ENCODE measurements at regions not wholly inside any gene's neighbourhood (a gene's known extent, or its start where the extent isn't known, plus 50 kb on each side); places are given as distances from the start of the nearest gene placed in this dataset.

DNA sequence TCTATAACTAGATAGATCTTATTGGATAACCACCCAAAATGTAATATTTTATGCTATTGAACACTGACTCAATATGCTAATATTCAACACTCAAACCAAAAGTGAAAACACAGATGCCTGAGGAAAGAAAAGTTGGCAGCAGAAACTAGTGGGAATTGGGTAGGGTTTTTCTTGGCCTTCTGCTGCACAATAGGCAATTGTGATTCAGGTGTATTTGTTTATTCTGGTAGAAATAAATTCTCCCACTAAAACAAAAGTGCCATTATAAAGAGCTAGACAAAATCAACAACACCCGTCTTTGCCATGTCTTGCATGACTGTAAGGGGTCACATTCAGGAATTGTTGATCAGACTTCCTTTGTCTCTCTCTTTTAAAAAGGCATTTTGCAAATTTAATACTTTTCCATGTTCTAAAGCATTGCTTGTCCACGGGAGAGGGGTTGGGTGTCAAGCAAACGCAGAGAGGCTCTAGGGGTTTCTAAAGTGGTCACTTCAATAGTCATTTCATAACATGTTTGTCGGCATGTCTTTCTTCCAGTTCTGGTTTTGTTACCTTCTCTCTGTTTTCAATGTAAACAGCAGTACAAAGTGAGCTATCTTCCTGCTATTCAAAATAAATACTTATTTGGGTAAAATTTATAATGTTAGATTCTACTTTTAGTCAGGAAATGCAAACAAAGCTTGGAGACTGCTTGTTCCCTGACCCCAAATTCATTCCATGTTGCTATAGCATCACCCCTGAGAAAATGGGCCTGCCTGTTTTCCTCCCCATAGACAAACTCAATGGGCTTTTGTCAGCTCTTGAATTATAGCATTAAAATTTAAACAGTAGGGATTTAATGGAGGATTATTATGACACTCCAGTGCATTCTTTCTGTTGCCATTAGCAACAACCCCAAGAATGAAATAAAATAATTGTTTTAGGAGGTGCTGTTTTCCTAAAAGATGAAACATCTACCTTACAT lies 217.0 kb upstream of the CCN2 start:
- POLR2A ChIA-PET: interaction anchor here (0.6 kb wide), 1 partner anchor 321 kb away, joined by 3 read pairs; no protein-coding TSS in a partner anchor
- H3K36me3 ChIP-seq (ENCODE audit: insufficient read depth, low read length): no peaks in the 10 kb centered on the region
- H2AFZ ChIP-seq (ENCODE audit: low read length): peak overlapping the region; percentile 39
- CTCF ChIA-PET (ENCODE audit: unreplicated experiment): no interaction called here
- no peaks in the 10 kb centered on the region for H3K79me2 ChIP-seq (ENCODE audit: insufficient read depth, low read depth, low read length)
- H3K4me3 ChIP-seq (ENCODE audit: low read depth, low read length, poor library complexity, severe bottlenecking): no peak overlapping the region
- no peak for DNase-seq (ENCODE audit: low spot score)
- H3K4me1 ChIP-seq (ENCODE audit: insufficient read depth, low read length, poor library complexity, severe bottlenecking): no peaks in the 10 kb centered on the region
- no peak for TF ChIP-seq CTCF (conservative IDR thresholded peaks at IDR 0.05; ENCODE audit: low read length)
- TF ChIP-seq EZH2phosphoT487 (IDR thresholded peaks at IDR 0.05; ENCODE audit: borderline replicate concordance, low read depth, low read length): no peak
- no peaks in the 10 kb centered on the region for H3K9me2 ChIP-seq (ENCODE audit: insufficient read depth, low read length)
- intact Hi-C loops (cut with micrococcal nuclease; ENCODE audit: unreplicated experiment): no loop called here
- H3K27ac ChIP-seq (ENCODE audit: low read depth, low read length, poor library complexity, severe bottlenecking): no peak overlapping the region
- no peaks in the 10 kb centered on the region for H3K9me3 ChIP-seq (ENCODE audit: low read length)
- no peaks in the 10 kb centered on the region for H4K20me1 ChIP-seq (ENCODE audit: insufficient read depth, low read length)
- no TSS peak for BruUV-seq (replicated peaks)
- no peak overlapping the region; the same call in 1 of the 2 replicates for H3K4me2 ChIP-seq (ENCODE audit: low read length)

GRCh38 chr6:132166526-132167051 lies 215.4 kb upstream of the CCN2 start:
- Histone ChIP-seq H3K79me2 (ENCODE audit: insufficient read depth, low read depth, low read length) (no peaks in the 10 kb centered on the region), H4K20me1 (ENCODE audit: insufficient read depth, low read length) (no peaks in the 10 kb centered on the region), H3K4me1 (ENCODE audit: insufficient read depth, low read length, poor library complexity, severe bottlenecking) (no peaks in the 10 kb centered on the region), H3K27ac (ENCODE audit: low read depth, low read length, poor library complexity, severe bottlenecking) (no peak overlapping the region), H3K9me3 (ENCODE audit: low read length) (no peaks in the 10 kb centered on the region), H2AFZ (ENCODE audit: low read length) (no peak overlapping the region), H3K4me2 (ENCODE audit: low read length) (no peak overlapping the region), H3K4me3 (ENCODE audit: low read depth, low read length, poor library complexity, severe bottlenecking) (no peak overlapping the region), H3K9me2 (ENCODE audit: insufficient read depth, low read length) (no peaks in the 10 kb centered on the region), H3K36me3 (ENCODE audit: insufficient read depth, low read length) (no peaks in the 10 kb centered on the region)
- TF ChIP-seq CTCF (conservative IDR thresholded peaks at IDR 0.05; ENCODE audit: low read length) (no peak), EZH2phosphoT487 (IDR thresholded peaks at IDR 0.05; ENCODE audit: borderline replicate concordance, low read depth, low read length) (no peak)
- ChIA-PET CTCF (ENCODE audit: unreplicated experiment) (no interaction called here), POLR2A (no interaction called here)
- DNase-seq (ENCODE audit: low spot score): no peak
- intact Hi-C loops (cut with micrococcal nuclease; ENCODE audit: unreplicated experiment): no loop called here
- no TSS peak for BruUV-seq (replicated peaks)

DNA sequence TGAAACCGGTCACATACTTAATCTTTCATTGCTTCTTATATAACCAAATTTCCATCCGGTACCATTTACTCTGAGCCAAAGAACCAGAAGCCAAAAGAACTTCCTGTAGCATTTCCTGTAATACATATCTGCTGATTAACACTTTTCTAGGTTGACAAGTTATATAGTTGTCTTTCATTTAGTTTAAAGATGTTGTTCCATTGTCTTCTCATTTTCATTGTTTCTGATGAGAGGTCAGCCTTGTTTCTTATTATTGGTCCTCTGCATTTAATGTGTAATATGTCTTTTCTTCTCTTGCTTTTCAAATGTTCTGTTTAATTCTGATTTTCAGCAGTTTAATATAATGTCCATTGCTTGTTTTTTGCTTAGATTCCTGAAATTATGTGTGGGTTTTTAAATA lies 214.5 kb upstream of the CCN2 start:
- Histone ChIP-seq H3K9me3 (ENCODE audit: low read length) (no peaks in the 10 kb centered on the region), H2AFZ (ENCODE audit: low read length) (no peak overlapping the region), H3K79me2 (ENCODE audit: insufficient read depth, low read depth, low read length) (no peaks in the 10 kb centered on the region), H3K4me2 (ENCODE audit: low read length) (no peak overlapping the region), H3K27ac (ENCODE audit: low read depth, low read length, poor library complexity, severe bottlenecking) (no peak overlapping the region), H3K4me1 (ENCODE audit: insufficient read depth, low read length, poor library complexity, severe bottlenecking) (no peaks in the 10 kb centered on the region), H3K4me3 (ENCODE audit: low read depth, low read length, poor library complexity, severe bottlenecking) (no peak overlapping the region), H4K20me1 (ENCODE audit: insufficient read depth, low read length) (no peaks in the 10 kb centered on the region), H3K9me2 (ENCODE audit: insufficient read depth, low read length) (no peaks in the 10 kb centered on the region), H3K36me3 (ENCODE audit: insufficient read depth, low read length) (no peaks in the 10 kb centered on the region)
- ChIA-PET POLR2A (no interaction called here), CTCF (ENCODE audit: unreplicated experiment) (no interaction called here)
- no peak for TF ChIP-seq EZH2phosphoT487 (IDR thresholded peaks at IDR 0.05; ENCODE audit: borderline replicate concordance, low read depth, low read length)
- BruUV-seq (replicated peaks): no TSS peak
- intact Hi-C loops (cut with micrococcal nuclease; ENCODE audit: unreplicated experiment): no loop called here
- DNase-seq (ENCODE audit: low spot score): no peak
